NCI-H1048 (cell line): ENCODE measurements at regions not wholly inside any gene's neighbourhood (a gene's known extent, or its start where the extent isn't known, plus 50 kb on each side); places are given as distances from the start of the nearest gene placed in this dataset.

Experiments
- DNase-seq: peaks from one replicate; lab custom pipeline; 2025; lab: John Stamatoyannopoulos, UW

GRCh38 chr21:16013570-16013969, 283.8 kb downstream of the USP25 start:
- no peak for DNase-seq

GRCh38 chr21:16020878-16021277, 291.1 kb downstream of the USP25 start:
- DNase-seq, result no peak

- no peak for DNase-seq
These were observed 292.3 kb downstream of the USP25 start for GRCh38 chr21:16022116-16022515.

- DNase-seq, result no peak
These were observed 293.1 kb downstream of the USP25 start for GRCh38 chr21:16022921-16023320.

GRCh38 chr21:16028142-16028541, 298.4 kb downstream of the USP25 start:
- no peak for DNase-seq

- no peak for DNase-seq
These were observed 299.2 kb downstream of the USP25 start for GRCh38 chr21:16028941-16029464.

GRCh38 chr21:16033193-16033592, 303.4 kb downstream of the USP25 start:
- no peak for DNase-seq

GRCh38 chr21:16034446-16035190, 304.8 kb downstream of the USP25 start:
- no peak for DNase-seq

- DNase-seq, result no peak
These were observed 307.7 kb downstream of the USP25 start for GRCh38 chr21:16037421-16037955.

GRCh38 chr21:16040601-16041000, 310.8 kb downstream of the USP25 start:
- DNase-seq, result no peak

- DNase-seq, result no peak
These were observed 314.9 kb downstream of the USP25 start for GRCh38 chr21:16044676-16045075.

GRCh38 chr21:16046656-16047330, 317.0 kb downstream of the USP25 start:
- no peak for DNase-seq

GRCh38 chr21:16047904-16048303, 318.1 kb downstream of the USP25 start:
- no peak for DNase-seq

- no peak for DNase-seq
These were observed 325.2 kb downstream of the USP25 start for GRCh38 chr21:16055014-16055413.

- no peak for DNase-seq
These were observed 329.1 kb downstream of the USP25 start for GRCh38 chr21:16058896-16059295.

GRCh38 chr21:16059981-16060380, 330.2 kb downstream of the USP25 start:
- no peak for DNase-seq

GRCh38 chr21:16061194-16061593, 331.4 kb downstream of the USP25 start:
- DNase-seq, result no peak

- no peak for DNase-seq
These were observed 339.7 kb downstream of the USP25 start for GRCh38 chr21:16069178-16070112.

- DNase-seq, result no peak
These were observed 340.4 kb downstream of the USP25 start for GRCh38 chr21:16070207-16070651.

GRCh38 chr21:16071092-16071491, 341.3 kb downstream of the USP25 start:
- no peak for DNase-seq

- no peak for DNase-seq
These were observed 342.0 kb downstream of the USP25 start for GRCh38 chr21:16071761-16072160.

GRCh38 chr21:16072221-16072620, 342.4 kb downstream of the USP25 start:
- no peak for DNase-seq
